ENCODE measurements at regions not wholly inside any gene's neighbourhood (a gene's known extent, or its start where the extent isn't known, plus 50 kb on each side); places are given as distances from the start of the nearest gene placed in this dataset.

DNA sequence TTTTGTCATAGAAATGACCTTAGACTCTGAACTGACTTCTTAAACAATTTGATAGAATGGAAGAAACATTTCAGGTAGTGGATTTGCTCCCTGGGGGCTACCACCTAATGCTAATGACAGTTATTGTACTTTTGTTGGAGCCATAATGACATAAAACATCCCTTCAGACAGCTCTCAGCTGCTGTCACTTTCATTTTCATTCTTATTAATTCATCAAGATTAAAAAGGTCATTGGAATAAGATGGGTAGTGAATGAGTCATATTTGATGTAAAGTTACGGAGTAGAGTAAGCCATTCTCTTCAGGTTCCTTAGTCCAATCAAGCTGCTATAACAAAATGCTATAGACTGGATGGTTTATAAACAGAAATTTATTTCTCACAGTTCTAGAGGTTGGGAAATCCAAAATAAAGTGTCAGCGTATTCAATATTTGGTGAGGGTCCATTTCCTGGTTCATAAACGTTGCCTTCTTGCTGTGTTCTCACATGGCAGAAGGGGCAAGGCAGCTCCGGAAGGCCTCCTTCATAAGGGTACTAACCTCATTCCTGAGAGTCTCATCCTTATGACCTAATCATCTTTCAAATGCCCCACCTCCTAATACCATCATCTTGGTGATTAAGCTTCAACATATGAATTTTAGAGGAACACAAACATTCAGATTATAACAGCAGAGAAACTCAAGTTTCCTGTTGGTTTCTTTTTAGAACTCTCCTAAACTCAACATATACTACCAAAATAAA is 268.5 kb downstream of the ARAP2 start:
- no peaks in the 10 kb centered on the region for H3K36me3 ChIP-seq (ENCODE audit: control insufficient read depth in 2 of 2, extremely low read depth in 1 of 2, insufficient read depth in 1 of 2, low read length in 1 of 2)
- Mint-ChIP-seq H3K36me3 (peaks cover 6% of the 10 kb centered on the region), H3K27me3 (no peaks in the 10 kb centered on the region), H3K27ac (no peak overlapping the region), H3K9me3 (no peaks in the 10 kb centered on the region), H3K4me1 (peaks cover 0 to 1% (median 0%) of the 10 kb centered on the region in 3 donors), H3K4me3 (no peak overlapping the region)
- no peak overlapping the region for H3K27ac ChIP-seq (ENCODE audit: low read length)
- no peaks in the 10 kb centered on the region for H3K27me3 ChIP-seq (replicated peaks in 1 of 2; ENCODE audit: control insufficient read depth in 2 of 2, extremely low read depth in 1 of 2, insufficient read depth in 2 of 2, low read length in 1 of 2)
- ChIA-PET POLR2A (no interaction called here), CTCF (no interaction called here)
- DNase-seq: no peak
- 80% methylated on average over 1 of the region's 4 CpGs for WGBS (ENCODE audit: insufficient coverage)
- H3K4me3 ChIP-seq (ENCODE audit: control insufficient read depth in 1 of 2, extremely low read depth in 1 of 2, low read length in 1 of 2): no peak overlapping the region
- ATAC-seq (replicated peaks in 1 of 4): no peak
- no peaks in the 10 kb centered on the region for H3K4me1 ChIP-seq (ENCODE audit: control insufficient read depth in 1 of 2, extremely low read depth in 1 of 2, insufficient read depth in 2 of 2, low read length in 2 of 2)
- no peaks in the 10 kb centered on the region for H3K9me3 ChIP-seq

DNA sequence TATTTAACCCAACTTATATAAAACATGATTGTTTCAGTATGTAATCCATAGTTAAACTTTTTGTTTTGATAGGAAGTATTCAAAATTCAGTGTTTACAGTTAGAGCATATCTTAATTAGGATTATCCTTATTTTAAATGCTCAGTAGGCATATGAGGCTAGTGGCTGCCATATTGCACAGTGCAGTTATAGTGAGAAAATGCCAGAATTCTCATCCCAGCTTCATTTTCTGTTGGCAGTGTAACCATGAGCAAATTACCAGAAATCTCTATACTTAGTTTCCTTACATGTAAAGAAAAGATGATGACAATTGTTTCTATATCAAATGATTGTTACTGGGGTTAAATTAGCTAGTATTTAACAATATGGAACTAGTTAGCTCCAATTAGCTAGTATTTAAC is 265.8 kb downstream of the ARAP2 start:
- Mint-ChIP-seq H3K4me1 (peaks cover 0 to 3% (median 1%) of the 10 kb centered on the region in 3 donors), H3K9me3 (no peaks in the 10 kb centered on the region), H3K4me3 (no peak overlapping the region), H3K27me3 (no peaks in the 10 kb centered on the region), H3K36me3 (peaks cover 18% of the 10 kb centered on the region), H3K27ac (no peak overlapping the region)
- no peak overlapping the region for H3K4me3 ChIP-seq (ENCODE audit: control insufficient read depth in 1 of 2, extremely low read depth in 1 of 2, low read length in 1 of 2)
- H3K4me1 ChIP-seq (ENCODE audit: control insufficient read depth in 1 of 2, extremely low read depth in 1 of 2, insufficient read depth in 2 of 2, low read length in 2 of 2): no peaks in the 10 kb centered on the region
- H3K27ac ChIP-seq (ENCODE audit: low read length): no peak overlapping the region
- no peaks in the 10 kb centered on the region for H3K9me3 ChIP-seq
- POLR2A ChIA-PET: no interaction called here
- ATAC-seq (replicated peaks in 1 of 4) (no peak), DNase-seq (no peak)
- CTCF ChIA-PET: no interaction called here
- H3K27me3 ChIP-seq (replicated peaks in 1 of 2; ENCODE audit: control insufficient read depth in 2 of 2, extremely low read depth in 1 of 2, insufficient read depth in 2 of 2, low read length in 1 of 2): no peaks in the 10 kb centered on the region
- no peaks in the 10 kb centered on the region for H3K36me3 ChIP-seq (ENCODE audit: control insufficient read depth in 2 of 2, extremely low read depth in 1 of 2, insufficient read depth in 1 of 2, low read length in 1 of 2)

DNA sequence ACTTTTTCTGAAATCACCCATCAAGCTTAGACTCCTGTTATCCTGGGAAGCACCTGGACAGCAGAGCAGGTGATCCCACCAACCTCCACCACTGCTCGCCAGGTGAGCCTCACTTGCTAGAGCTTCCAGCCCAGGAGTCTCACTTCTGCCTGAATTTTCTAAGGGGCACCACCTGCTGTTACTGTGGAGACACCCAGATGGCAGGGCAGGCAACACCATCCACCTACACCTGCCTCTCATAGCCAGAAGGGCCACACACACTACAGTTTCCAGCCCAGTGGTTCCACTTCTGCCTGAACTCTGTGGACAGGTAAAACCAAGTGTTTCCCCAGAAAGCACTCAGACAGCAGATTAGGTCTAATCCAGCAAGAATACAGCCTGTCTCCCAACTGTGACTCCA is 262.0 kb downstream of the ARAP2 start:
- no peak overlapping the region for H3K27ac Mint-ChIP-seq

DNA sequence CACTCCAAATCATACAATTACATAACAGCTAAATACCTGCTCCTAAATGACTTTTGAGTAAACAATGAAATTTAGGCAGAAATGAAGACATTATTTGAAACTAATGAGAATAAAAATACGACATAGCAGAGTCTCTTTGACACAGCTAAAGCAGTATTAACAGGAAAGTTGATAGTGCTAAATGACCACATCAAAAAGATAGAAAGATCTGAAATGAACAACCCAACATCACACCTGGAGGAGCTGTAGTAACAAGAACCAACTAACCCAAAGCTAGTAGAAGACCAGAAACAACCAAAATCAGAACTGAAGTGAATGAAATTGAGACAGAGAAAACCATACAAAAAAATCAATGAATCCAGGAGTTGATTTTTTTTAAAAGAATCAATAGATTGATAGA is 257.8 kb downstream of the ARAP2 start:
- H3K4me3 Mint-ChIP-seq: no peak overlapping the region
- no peak for ATAC-seq (replicated peaks in 1 of 4)
- H3K27ac ChIP-seq (ENCODE audit: low read length): no peak overlapping the region
- DNase-seq: no peak
- no peaks in the 10 kb centered on the region for H3K4me1 ChIP-seq (ENCODE audit: control insufficient read depth in 1 of 2, extremely low read depth in 1 of 2, insufficient read depth in 2 of 2, low read length in 2 of 2)
- no peaks in the 10 kb centered on the region for H3K9me3 ChIP-seq
- peaks cover 5 to 19% (median 12%) of the 10 kb centered on the region in 3 donors for H3K9me3 Mint-ChIP-seq
- peaks cover 0 to under 1% (median 0%) of the 10 kb centered on the region in 3 donors for H3K4me1 Mint-ChIP-seq
- no CpG with 5 or more reads among the region's 1 CpG for WGBS (ENCODE audit: insufficient coverage)
- POLR2A ChIA-PET: no interaction called here
- H3K36me3 ChIP-seq (ENCODE audit: control insufficient read depth in 2 of 2, extremely low read depth in 1 of 2, insufficient read depth in 1 of 2, low read length in 1 of 2): no peaks in the 10 kb centered on the region
- H3K36me3 Mint-ChIP-seq: peaks cover 9% of the 10 kb centered on the region
- peaks cover 0 to 3% of the 10 kb centered on the region in 2 donors for H3K27me3 Mint-ChIP-seq
- CTCF ChIA-PET: interaction anchor here in 1 of 2 donors (0.6 kb wide), 1 partner anchor 852 kb away, joined by 3 read pairs; no protein-coding TSS in a partner anchor
- no peaks in the 10 kb centered on the region for H3K27me3 ChIP-seq (replicated peaks in 1 of 2; ENCODE audit: control insufficient read depth in 2 of 2, extremely low read depth in 1 of 2, insufficient read depth in 2 of 2, low read length in 1 of 2)
- no peak overlapping the region for H3K27ac Mint-ChIP-seq
- no peak overlapping the region for H3K4me3 ChIP-seq (ENCODE audit: control insufficient read depth in 1 of 2, extremely low read depth in 1 of 2, low read length in 1 of 2)

More for the DNA sequence above, 262.0 kb downstream of the ARAP2 start:
- Histone ChIP-seq H3K4me1 (ENCODE audit: control insufficient read depth in 1 of 2, extremely low read depth in 1 of 2, insufficient read depth in 2 of 2, low read length in 2 of 2) (no peaks in the 10 kb centered on the region), H3K9me3 (no peaks in the 10 kb centered on the region), H3K27me3 (replicated peaks in 1 of 2; ENCODE audit: control insufficient read depth in 2 of 2, extremely low read depth in 1 of 2, insufficient read depth in 2 of 2, low read length in 1 of 2) (no peaks in the 10 kb centered on the region), H3K36me3 (ENCODE audit: control insufficient read depth in 2 of 2, extremely low read depth in 1 of 2, insufficient read depth in 1 of 2, low read length in 1 of 2) (no peaks in the 10 kb centered on the region), H3K27ac (ENCODE audit: low read length) (no peak overlapping the region), H3K4me3 (ENCODE audit: control insufficient read depth in 1 of 2, extremely low read depth in 1 of 2, low read length in 1 of 2) (no peak overlapping the region)
- Mint-ChIP-seq H3K27me3 (no peaks in the 10 kb centered on the region), H3K4me3 (no peak overlapping the region), H3K4me1 (peaks cover 0 to 3% (median 0%) of the 10 kb centered on the region in 3 donors), H3K9me3 (peaks cover 2 to 12% (median 6%) of the 10 kb centered on the region in 3 donors), H3K36me3 (peaks cover 18% of the 10 kb centered on the region)
- POLR2A ChIA-PET: no interaction called here
- WGBS (ENCODE audit: insufficient coverage): 100% methylated on average over 1 of the region's 1 CpG
- DNase-seq: no peak
- CTCF ChIA-PET: no interaction called here
- no peak for ATAC-seq (replicated peaks in 1 of 4)

DNA sequence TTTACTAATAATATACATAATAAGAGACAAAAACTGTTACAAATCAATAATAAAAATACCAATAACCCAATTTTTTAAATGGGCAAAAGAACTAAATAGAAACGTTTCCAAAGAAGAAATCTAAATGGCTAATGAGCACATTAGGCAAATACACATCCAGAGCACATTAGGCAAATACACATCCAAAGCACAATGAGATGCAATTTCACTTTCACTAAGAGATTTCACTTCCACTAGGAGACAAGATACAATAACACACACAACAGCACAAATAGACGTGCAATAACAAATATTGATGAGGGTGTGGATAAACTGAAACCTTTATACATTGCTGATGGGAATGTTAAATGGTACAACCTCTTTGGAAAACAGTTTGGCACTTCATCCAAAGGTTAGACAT is 250.7 kb downstream of the ARAP2 start:
- Histone ChIP-seq H3K9me3 (no peaks in the 10 kb centered on the region), H3K36me3 (ENCODE audit: control insufficient read depth in 2 of 2, extremely low read depth in 1 of 2, insufficient read depth in 1 of 2, low read length in 1 of 2) (no peaks in the 10 kb centered on the region), H3K4me1 (ENCODE audit: control insufficient read depth in 1 of 2, extremely low read depth in 1 of 2, insufficient read depth in 2 of 2, low read length in 2 of 2) (no peaks in the 10 kb centered on the region), H3K27ac (ENCODE audit: low read length) (no peak overlapping the region), H3K4me3 (ENCODE audit: control insufficient read depth in 1 of 2, extremely low read depth in 1 of 2, low read length in 1 of 2) (no peak overlapping the region), H3K27me3 (replicated peaks in 1 of 2; ENCODE audit: control insufficient read depth in 2 of 2, extremely low read depth in 1 of 2, insufficient read depth in 2 of 2, low read length in 1 of 2) (no peaks in the 10 kb centered on the region)
- no peak overlapping the region for H3K27ac Mint-ChIP-seq
- no peak overlapping the region for H3K4me3 Mint-ChIP-seq
- peaks cover 0 to 3% of the 10 kb centered on the region in 2 donors for H3K27me3 Mint-ChIP-seq
- POLR2A ChIA-PET: no interaction called here
- no peaks in the 10 kb centered on the region for H3K36me3 Mint-ChIP-seq
- H3K4me1 Mint-ChIP-seq: no peaks in the 10 kb centered on the region
- DNase-seq: no peak
- no CpG with 5 or more reads among the region's 2 CpGs for WGBS (ENCODE audit: insufficient coverage)
- CTCF ChIA-PET: no interaction called here
- no peak for ATAC-seq (replicated peaks in 1 of 4)
- H3K9me3 Mint-ChIP-seq: peaks cover 0 to 2% (median 0%) of the 10 kb centered on the region in 3 donors

DNA sequence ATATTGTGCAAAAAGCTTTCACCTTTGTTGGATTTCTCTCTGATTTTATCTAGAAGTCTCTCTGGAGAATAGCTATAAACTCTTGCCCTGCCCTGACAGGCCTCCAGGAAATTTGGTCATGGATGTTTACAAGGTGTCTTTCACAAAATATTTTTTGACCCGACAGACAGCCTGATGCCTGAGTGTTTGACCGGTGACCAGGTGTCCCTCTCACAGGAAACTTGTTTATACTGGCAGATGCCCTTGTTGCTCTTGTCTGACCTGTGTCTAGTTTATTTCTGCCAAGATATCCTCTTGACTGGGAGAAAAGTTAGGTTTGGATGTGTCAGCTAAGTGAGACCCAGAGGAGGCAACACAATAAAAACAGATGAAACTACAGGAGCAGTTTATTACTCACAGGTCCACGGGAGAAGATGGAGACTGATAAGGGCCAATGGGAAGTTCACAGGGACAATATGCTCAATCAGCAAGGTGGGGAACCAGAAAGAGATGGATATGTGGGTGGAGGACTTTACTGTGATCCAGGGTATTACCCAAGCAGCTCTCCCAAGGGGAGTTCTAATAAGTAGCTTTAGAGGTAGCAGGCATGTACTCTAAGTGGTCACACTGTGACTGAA is 243.3 kb downstream of the ARAP2 start:
- Histone ChIP-seq H3K4me3 (ENCODE audit: control insufficient read depth in 1 of 2, extremely low read depth in 1 of 2, low read length in 1 of 2) (no peak overlapping the region), H3K9me3 (no peaks in the 10 kb centered on the region), H3K4me1 (ENCODE audit: control insufficient read depth in 1 of 2, extremely low read depth in 1 of 2, insufficient read depth in 2 of 2, low read length in 2 of 2) (no peaks in the 10 kb centered on the region), H3K36me3 (ENCODE audit: control insufficient read depth in 2 of 2, extremely low read depth in 1 of 2, insufficient read depth in 1 of 2, low read length in 1 of 2) (no peaks in the 10 kb centered on the region), H3K27me3 (replicated peaks in 1 of 2; ENCODE audit: control insufficient read depth in 2 of 2, extremely low read depth in 1 of 2, insufficient read depth in 2 of 2, low read length in 1 of 2) (no peaks in the 10 kb centered on the region), H3K27ac (ENCODE audit: low read length) (no peak overlapping the region)
- CTCF ChIA-PET: interaction anchor here in 1 of 2 donors (1.3 kb wide), 1 partner anchor 18 kb away, joined by 3 read pairs; no protein-coding TSS in a partner anchor
- Mint-ChIP-seq H3K4me3 (no peak overlapping the region), H3K36me3 (peaks cover 23% of the 10 kb centered on the region), H3K27ac (no peak overlapping the region), H3K9me3 (peaks cover 0 to 6% (median 0%) of the 10 kb centered on the region in 3 donors), H3K27me3 (no peaks in the 10 kb centered on the region), H3K4me1 (no peaks in the 10 kb centered on the region)
- 100% methylated on average over 2 of the region's 3 CpGs for WGBS (ENCODE audit: insufficient coverage)
- POLR2A ChIA-PET: interaction anchor here in 1 of 2 donors (0.8 kb wide), 1 partner anchor 467 kb away, joined by 4 read pairs; no protein-coding TSS in a partner anchor
- DNase-seq (no peak), ATAC-seq (replicated peaks in 1 of 4) (no peak)
